ENCODE measurements at regions not wholly inside any gene's neighbourhood (a gene's known extent, or its start where the extent isn't known, plus 50 kb on each side); places are given as distances from the start of the nearest gene placed in this dataset.

DNA sequence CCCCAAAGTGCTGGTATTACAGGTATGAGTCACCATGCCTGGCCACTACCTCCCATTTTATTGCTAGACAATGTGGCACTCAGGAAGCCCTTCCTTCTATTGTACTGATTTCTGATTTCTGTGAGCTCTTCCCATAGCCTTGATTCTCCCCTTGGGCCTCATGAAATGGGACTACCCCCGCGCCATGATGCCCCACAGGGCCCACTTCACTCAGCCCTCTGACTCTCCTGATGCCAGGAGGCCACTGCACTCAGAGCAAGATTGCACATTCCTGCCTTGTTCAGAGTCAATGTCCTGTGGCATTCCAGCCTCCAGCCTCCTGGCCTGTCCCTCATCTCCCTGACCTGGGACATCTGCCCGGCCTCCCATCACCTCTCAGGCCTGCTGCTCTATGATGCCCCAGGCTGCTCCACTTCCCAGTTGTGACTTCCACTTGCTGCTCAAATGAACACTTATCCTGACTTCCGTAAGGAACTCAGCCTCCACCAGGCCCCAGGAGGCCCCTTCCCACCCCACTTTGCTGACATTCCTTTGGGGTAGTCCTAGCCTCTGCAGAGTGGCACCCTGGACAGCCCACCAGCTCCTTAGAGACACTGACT, 66.6 kb upstream of the KSR1 start:
- no peak for TF ChIP-seq POLR2AphosphoS5 (IDR thresholded peaks at IDR 0.05)
- no peak for TF ChIP-seq POLR2A (IDR thresholded peaks at IDR 0.05)
